H1 (cell line): ENCODE measurements at regions not wholly inside any gene's neighbourhood (a gene's known extent, or its start where the extent isn't known, plus 50 kb on each side); places are given as distances from the start of the nearest gene placed in this dataset.

Experiments
- CTCF ChIA-PET: fragments of 300-600 bp; sonication (Branson Sonifier 250); formaldehyde crosslinking; loops from one replicate; lab custom pipeline; 2021; ENCODE audit not compliant: partially characterized antibody; lab: Charles Lee
- POLR2A ChIA-PET: fragments of 300-600 bp; sonication (Branson Sonifier 250); formaldehyde crosslinking; loops from one replicate; lab custom pipeline; 2021; ENCODE audit warnings: inconsistent platforms; ENCODE audit not compliant: partially characterized antibody; lab: Charles Lee
- DNase-seq, 2 experiments: peaks; one replicate each; pipeline versions ENCODE4 v3.0.0 to v3.0.0-alpha.2; 2010 to 2022; ENCODE audit warnings: low spot score in 2 of 2, low read depth in 1 of 2, mixed read lengths in 1 of 2
- FAIRE-seq: peaks from 2 replicates; lab custom pipeline; 2011; peaks lifted over from hg19 to GRCh38; lab: Jason Lieb, UNC
- H2AFZ ChIP-seq: 2 replicates; pipeline ENCODE4 v1.8.1; 2012; ENCODE audit warnings: low read length, inconsistent platforms
- H2AK5ac ChIP-seq: 2 replicates; pipeline ENCODE4 v1.6.1; 2013; ENCODE audit warnings: low read depth, low read length
- H2BK120ac ChIP-seq: replicated peaks from 2 replicates; pipeline ENCODE3; 2013; ENCODE audit warnings: low read depth, low read length, inconsistent platforms
- H2BK12ac ChIP-seq: 2 replicates; pipeline ENCODE4 v1.6.1; 2013; ENCODE audit warnings: low read depth, low read length
- H2BK15ac ChIP-seq: 2 replicates; pipeline ENCODE4 v1.6.1; 2013; ENCODE audit warnings: low read length
- H2BK20ac ChIP-seq: 2 replicates; pipeline ENCODE4 v1.6.1; 2013; ENCODE audit warnings: low read length
- H2BK5ac ChIP-seq: 2 replicates; pipeline ENCODE4 v1.6.1; 2013; ENCODE audit warnings: low read depth, low read length
- H3K14ac ChIP-seq: 2 replicates; pipeline ENCODE4 v1.6.1; 2013; ENCODE audit warnings: inconsistent platforms; ENCODE audit not compliant: insufficient read length
- H3K18ac ChIP-seq: 2 replicates; pipeline ENCODE4 v1.6.1; 2013; ENCODE audit warnings: low read length; ENCODE audit errors: extremely low read depth
- H3K23ac ChIP-seq: 2 replicates; pipeline ENCODE4 v1.6.1; 2013; ENCODE audit warnings: inconsistent platforms; ENCODE audit not compliant: insufficient read length
- H3K23me2 ChIP-seq: 2 replicates; pipeline ENCODE4 v1.6.1; 2013; ENCODE audit warnings: low read depth, low read length
- H3K27ac ChIP-seq: 2 replicates; pipeline ENCODE4 v1.6.1; 2011; ENCODE audit warnings: low read depth, low read length, inconsistent platforms
- H3K27me3 ChIP-seq, 4 experiments: replicated peaks in 1 of 4; 1 replicate in 1 of 4; 2 replicates in 3 of 4; pipeline versions ENCODE4 v1.6.1 to v1.8.1; 2011 to 2013; ENCODE audit warnings: low read length in 3 of 4, mild to moderate bottlenecking in 3 of 4, inconsistent platforms in 2 of 4, mixed read lengths in 2 of 4, moderate library complexity in 1 of 4; ENCODE audit not compliant: control insufficient read depth in 3 of 4, insufficient read depth in 3 of 4; ENCODE audit errors: extremely low read depth in 1 of 4
- H3K36me3 ChIP-seq, 4 experiments: 2 replicates each; pipeline versions ENCODE4 v1.6.1 to v1.8.1; 2011 to 2013; ENCODE audit warnings: mild to moderate bottlenecking in 4 of 4, low read length in 3 of 4, moderate library complexity in 2 of 4, control low read depth in 1 of 4, inconsistent platforms in 1 of 4; ENCODE audit not compliant: insufficient read depth in 4 of 4, control insufficient read depth in 2 of 4
- H3K4ac ChIP-seq: replicated peaks from 2 replicates; pipeline ENCODE3; 2013; ENCODE audit warnings: low read length, low read depth, mixed read lengths, inconsistent platforms; ENCODE audit not compliant: insufficient read length
- H3K4me1 ChIP-seq, 4 experiments: replicated peaks in 1 of 4; 1 replicate in 1 of 4; 2 replicates in 3 of 4; pipeline versions ENCODE4 v1.6.1 to v1.8.1; 2011 to 2013; ENCODE audit warnings: low read length in 3 of 4, inconsistent platforms in 2 of 4, mixed read lengths in 1 of 4; ENCODE audit not compliant: insufficient read depth in 4 of 4, control insufficient read depth in 3 of 4
- H3K4me2 ChIP-seq, 2 experiments: 2 replicates each; pipeline versions ENCODE4 v1.6.1 to v1.8.1; 2011 to 2013; ENCODE audit warnings: low read depth in 2 of 2, low read length in 2 of 2, control low read depth in 1 of 2, inconsistent platforms in 1 of 2, mild to moderate bottlenecking in 1 of 2; ENCODE audit not compliant: insufficient read depth in 1 of 2
- H3K4me3 ChIP-seq, 4 experiments: fragments of 200-600, 300-600 bp in 1 of 4; sonication (generic), shearing (Covaris generic), sonication (Bioruptor Twin) in 1 of 4; 2 replicates each; pipeline versions ENCODE4 v1.5.1 to v1.8.1; 2011 to 2016; ENCODE audit warnings: low read length in 4 of 4, low read depth in 3 of 4, control low read depth in 2 of 4, inconsistent platforms in 2 of 4, mild to moderate bottlenecking in 2 of 4, mixed read lengths in 1 of 4, moderate library complexity in 1 of 4; ENCODE audit not compliant: insufficient read depth in 2 of 4; ENCODE audit errors: extremely low read depth in 1 of 4
- H3K56ac ChIP-seq: replicated peaks from 2 replicates; pipeline ENCODE3; 2013; ENCODE audit warnings: low read depth, mild to moderate bottlenecking, mixed read lengths, low read length, inconsistent platforms; ENCODE audit not compliant: insufficient read length
- H3K79me1 ChIP-seq: 2 replicates; pipeline ENCODE4 v1.6.1; 2013; ENCODE audit warnings: low read depth, low read length, control low read depth
- H3K79me2 ChIP-seq, 2 experiments: 2 replicates each; pipeline versions ENCODE4 v1.6.1 to v1.8.1; 2012 to 2013; ENCODE audit warnings: low read length in 2 of 2, mild to moderate bottlenecking in 2 of 2, inconsistent platforms in 1 of 2; ENCODE audit not compliant: insufficient read depth in 2 of 2, control insufficient read depth in 1 of 2
- H3K9ac ChIP-seq, 4 experiments: replicated peaks in 1 of 4; 1 replicate in 1 of 4; 2 replicates in 3 of 4; pipeline versions ENCODE4 v1.6.1 to v1.8.1; 2011 to 2013; ENCODE audit warnings: low read depth in 3 of 4, low read length in 3 of 4, control low read depth in 2 of 4, mild to moderate bottlenecking in 2 of 4, moderate library complexity in 2 of 4, inconsistent platforms in 1 of 4; ENCODE audit errors: extremely low read depth in 1 of 4
- H3K9me3 ChIP-seq, 2 experiments: 2 replicates each; pipeline versions ENCODE4 v1.6.1 to v1.8.1; 2012 to 2013; ENCODE audit warnings: mild to moderate bottlenecking in 2 of 2, moderate library complexity in 2 of 2, control low read depth in 1 of 2, inconsistent platforms in 1 of 2, low read depth in 1 of 2, low read length in 1 of 2, mixed read lengths in 1 of 2; ENCODE audit not compliant: insufficient read depth in 2 of 2
- H4K20me1 ChIP-seq, 2 experiments: replicated peaks in 1 of 2; 2 replicates each; pipeline versions ENCODE3 to v1.8.1; 2011 to 2013; ENCODE audit warnings: inconsistent platforms in 2 of 2, low read length in 2 of 2, mild to moderate bottlenecking in 1 of 2; ENCODE audit not compliant: insufficient read depth in 2 of 2, control insufficient read depth in 1 of 2
- H4K5ac ChIP-seq: 2 replicates; pipeline ENCODE4 v1.6.1; 2013; ENCODE audit warnings: low read length, low read depth, mixed read lengths, inconsistent platforms; ENCODE audit not compliant: insufficient read length
- H4K8ac ChIP-seq: 2 replicates; pipeline ENCODE4 v1.8.0; 2013; ENCODE audit warnings: mild to moderate bottlenecking, moderate library complexity, low read length, inconsistent platforms; ENCODE audit not compliant: insufficient read depth; ENCODE audit errors: extremely low read depth
- H4K91ac ChIP-seq: replicated peaks from 2 replicates; pipeline ENCODE3; 2013; ENCODE audit warnings: low read length, mixed read lengths, inconsistent platforms; ENCODE audit not compliant: insufficient read length
- WGBS, 2 experiments: shearing (Covaris generic) in 1 of 2; methylation state at CpG; one replicate each; pipeline versions ENCODE4 v1.1.6 to v1.1.7; 2013 to 2015; ENCODE audit warnings: low lambda C conversion rate in 2 of 2, mixed read lengths in 2 of 2, inconsistent platforms in 1 of 2, low coverage in 1 of 2, missing lambda C conversion rate in 1 of 2; ENCODE audit not compliant: insufficient replicate concordance in 2 of 2, insufficient coverage in 1 of 2, insufficient read length in 1 of 2; ENCODE audit errors: extremely low coverage in 1 of 2, missing lambda C conversion rate in 1 of 2; 5-methylcytosine and 5-hydroxymethylcytosine counted together
- TF ChIP-seq, protein P1 (sequence below): fragments of 300-600 bp; sonication (generic); IDR thresholded peaks from 2 replicates; pipeline ENCODE4 v1.7.1; 2012; ENCODE audit warnings: low read length, moderate library complexity, mild to moderate bottlenecking, inconsistent platforms; ENCODE audit not compliant: insufficient replicate concordance

DNA sequence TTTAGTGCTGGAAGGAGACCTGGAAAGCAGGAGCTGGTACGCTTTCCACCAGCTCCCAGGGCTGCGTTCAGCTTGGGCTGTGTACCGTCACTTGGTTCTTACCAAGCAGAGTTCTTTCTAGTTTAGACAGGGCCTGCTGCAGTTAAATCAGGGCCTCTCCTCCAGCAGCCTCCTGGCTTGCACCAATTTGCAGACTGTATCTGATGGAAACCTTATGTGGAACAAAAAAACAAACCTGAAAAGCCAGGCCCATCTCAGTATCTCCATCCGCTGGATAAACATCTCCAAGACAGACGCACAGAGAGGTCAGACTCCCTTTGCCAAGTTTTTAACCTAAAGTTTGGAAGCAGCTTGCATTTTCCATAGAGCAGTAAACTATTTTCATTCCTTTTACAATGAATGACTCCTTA is 288.6 kb upstream of the SORL1-AS1 start:
- Histone ChIP-seq H4K20me1 (no peaks in the 10 kb centered on the region), H3K14ac (no peak overlapping the region), H3K4me2 (no peak overlapping the region), H4K91ac (no peak overlapping the region), H4K5ac (no peak overlapping the region), H3K9ac (no peak overlapping the region), H3K4me3 (no peak overlapping the region), H3K4ac (no peak overlapping the region), H3K79me1 (no peaks in the 10 kb centered on the region), H3K18ac (no peak overlapping the region), H3K56ac (no peak overlapping the region), H3K23ac (no peak overlapping the region), H3K4me1 (no peaks in the 10 kb centered on the region), H3K27me3 (no peaks in the 10 kb centered on the region), H2AFZ (no peak overlapping the region), H3K79me2 (no peaks in the 10 kb centered on the region), H4K8ac (no peak overlapping the region), H3K36me3 (no peaks in the 10 kb centered on the region), H3K9me3 (peaks cover 3 to 7% of the 10 kb centered on the region in 2 experiments; a peak in 3 of 4 replicates), H2BK120ac (no peak overlapping the region), H2BK12ac (no peak overlapping the region), H2BK5ac (no peak overlapping the region), H2AK5ac (no peak overlapping the region), H3K23me2 (no peaks in the 10 kb centered on the region), H3K27ac (no peak overlapping the region), H2BK20ac (no peak overlapping the region), H2BK15ac (no peak overlapping the region)
- DNase-seq (no peak), FAIRE-seq (no peak)
- WGBS, 2 experiments: 100% methylated on average over 5 of the region's 5 CpGs; no CpG with 5 or more reads in 1 of the 2 experiments
- ChIA-PET POLR2A (no interaction called here), CTCF (interaction anchor here (1.1 kb wide), 1 partner anchor 12 kb away, joined by 3 read pairs; no protein-coding TSS in a partner anchor)
- TF ChIP-seq, protein P1, sequence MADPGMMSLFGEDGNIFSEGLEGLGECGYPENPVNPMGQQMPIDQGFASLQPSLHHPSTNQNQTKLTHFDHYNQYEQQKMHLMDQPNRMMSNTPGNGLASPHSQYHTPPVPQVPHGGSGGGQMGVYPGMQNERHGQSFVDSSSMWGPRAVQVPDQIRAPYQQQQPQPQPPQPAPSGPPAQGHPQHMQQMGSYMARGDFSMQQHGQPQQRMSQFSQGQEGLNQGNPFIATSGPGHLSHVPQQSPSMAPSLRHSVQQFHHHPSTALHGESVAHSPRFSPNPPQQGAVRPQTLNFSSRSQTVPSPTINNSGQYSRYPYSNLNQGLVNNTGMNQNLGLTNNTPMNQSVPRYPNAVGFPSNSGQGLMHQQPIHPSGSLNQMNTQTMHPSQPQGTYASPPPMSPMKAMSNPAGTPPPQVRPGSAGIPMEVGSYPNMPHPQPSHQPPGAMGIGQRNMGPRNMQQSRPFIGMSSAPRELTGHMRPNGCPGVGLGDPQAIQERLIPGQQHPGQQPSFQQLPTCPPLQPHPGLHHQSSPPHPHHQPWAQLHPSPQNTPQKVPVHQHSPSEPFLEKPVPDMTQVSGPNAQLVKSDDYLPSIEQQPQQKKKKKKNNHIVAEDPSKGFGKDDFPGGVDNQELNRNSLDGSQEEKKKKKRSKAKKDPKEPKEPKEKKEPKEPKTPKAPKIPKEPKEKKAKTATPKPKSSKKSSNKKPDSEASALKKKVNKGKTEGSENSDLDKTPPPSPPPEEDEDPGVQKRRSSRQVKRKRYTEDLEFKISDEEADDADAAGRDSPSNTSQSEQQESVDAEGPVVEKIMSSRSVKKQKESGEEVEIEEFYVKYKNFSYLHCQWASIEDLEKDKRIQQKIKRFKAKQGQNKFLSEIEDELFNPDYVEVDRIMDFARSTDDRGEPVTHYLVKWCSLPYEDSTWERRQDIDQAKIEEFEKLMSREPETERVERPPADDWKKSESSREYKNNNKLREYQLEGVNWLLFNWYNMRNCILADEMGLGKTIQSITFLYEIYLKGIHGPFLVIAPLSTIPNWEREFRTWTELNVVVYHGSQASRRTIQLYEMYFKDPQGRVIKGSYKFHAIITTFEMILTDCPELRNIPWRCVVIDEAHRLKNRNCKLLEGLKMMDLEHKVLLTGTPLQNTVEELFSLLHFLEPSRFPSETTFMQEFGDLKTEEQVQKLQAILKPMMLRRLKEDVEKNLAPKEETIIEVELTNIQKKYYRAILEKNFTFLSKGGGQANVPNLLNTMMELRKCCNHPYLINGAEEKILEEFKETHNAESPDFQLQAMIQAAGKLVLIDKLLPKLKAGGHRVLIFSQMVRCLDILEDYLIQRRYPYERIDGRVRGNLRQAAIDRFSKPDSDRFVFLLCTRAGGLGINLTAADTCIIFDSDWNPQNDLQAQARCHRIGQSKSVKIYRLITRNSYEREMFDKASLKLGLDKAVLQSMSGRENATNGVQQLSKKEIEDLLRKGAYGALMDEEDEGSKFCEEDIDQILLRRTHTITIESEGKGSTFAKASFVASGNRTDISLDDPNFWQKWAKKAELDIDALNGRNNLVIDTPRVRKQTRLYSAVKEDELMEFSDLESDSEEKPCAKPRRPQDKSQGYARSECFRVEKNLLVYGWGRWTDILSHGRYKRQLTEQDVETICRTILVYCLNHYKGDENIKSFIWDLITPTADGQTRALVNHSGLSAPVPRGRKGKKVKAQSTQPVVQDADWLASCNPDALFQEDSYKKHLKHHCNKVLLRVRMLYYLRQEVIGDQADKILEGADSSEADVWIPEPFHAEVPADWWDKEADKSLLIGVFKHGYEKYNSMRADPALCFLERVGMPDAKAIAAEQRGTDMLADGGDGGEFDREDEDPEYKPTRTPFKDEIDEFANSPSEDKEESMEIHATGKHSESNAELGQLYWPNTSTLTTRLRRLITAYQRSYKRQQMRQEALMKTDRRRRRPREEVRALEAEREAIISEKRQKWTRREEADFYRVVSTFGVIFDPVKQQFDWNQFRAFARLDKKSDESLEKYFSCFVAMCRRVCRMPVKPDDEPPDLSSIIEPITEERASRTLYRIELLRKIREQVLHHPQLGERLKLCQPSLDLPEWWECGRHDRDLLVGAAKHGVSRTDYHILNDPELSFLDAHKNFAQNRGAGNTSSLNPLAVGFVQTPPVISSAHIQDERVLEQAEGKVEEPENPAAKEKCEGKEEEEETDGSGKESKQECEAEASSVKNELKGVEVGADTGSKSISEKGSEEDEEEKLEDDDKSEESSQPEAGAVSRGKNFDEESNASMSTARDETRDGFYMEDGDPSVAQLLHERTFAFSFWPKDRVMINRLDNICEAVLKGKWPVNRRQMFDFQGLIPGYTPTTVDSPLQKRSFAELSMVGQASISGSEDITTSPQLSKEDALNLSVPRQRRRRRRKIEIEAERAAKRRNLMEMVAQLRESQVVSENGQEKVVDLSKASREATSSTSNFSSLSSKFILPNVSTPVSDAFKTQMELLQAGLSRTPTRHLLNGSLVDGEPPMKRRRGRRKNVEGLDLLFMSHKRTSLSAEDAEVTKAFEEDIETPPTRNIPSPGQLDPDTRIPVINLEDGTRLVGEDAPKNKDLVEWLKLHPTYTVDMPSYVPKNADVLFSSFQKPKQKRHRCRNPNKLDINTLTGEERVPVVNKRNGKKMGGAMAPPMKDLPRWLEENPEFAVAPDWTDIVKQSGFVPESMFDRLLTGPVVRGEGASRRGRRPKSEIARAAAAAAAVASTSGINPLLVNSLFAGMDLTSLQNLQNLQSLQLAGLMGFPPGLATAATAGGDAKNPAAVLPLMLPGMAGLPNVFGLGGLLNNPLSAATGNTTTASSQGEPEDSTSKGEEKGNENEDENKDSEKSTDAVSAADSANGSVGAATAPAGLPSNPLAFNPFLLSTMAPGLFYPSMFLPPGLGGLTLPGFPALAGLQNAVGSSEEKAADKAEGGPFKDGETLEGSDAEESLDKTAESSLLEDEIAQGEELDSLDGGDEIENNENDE: no peak
